ENCODE measurements at regions not wholly inside any gene's neighbourhood (a gene's known extent, or its start where the extent isn't known, plus 50 kb on each side); places are given as distances from the start of the nearest gene placed in this dataset.

- H3K4me3 ChIP-seq = no peak overlapping the region
- H3K27me3 ChIP-seq = no peaks in the 10 kb centered on the region
- no peak for DNase-seq
- H3K36me3 ChIP-seq = no peaks in the 10 kb centered on the region
- no peak overlapping the region for H3K27ac ChIP-seq
- no peaks in the 10 kb centered on the region for H3K9me3 ChIP-seq (replicated peaks)
- no peaks in the 10 kb centered on the region for H3K4me1 ChIP-seq
Observed at GRCh38 chr20:7516621-7517111, 423.6 kb downstream of the HAO1 start.

GRCh38 chr20:7520361-7520760 lies 419.9 kb downstream of the HAO1 start:
- H3K36me3 ChIP-seq = no peaks in the 10 kb centered on the region
- H3K27me3 ChIP-seq = no peaks in the 10 kb centered on the region
- no peaks in the 10 kb centered on the region for H3K4me1 ChIP-seq
- H3K27ac ChIP-seq = no peak overlapping the region
- no peaks in the 10 kb centered on the region for H3K9me3 ChIP-seq (replicated peaks)
- no peak overlapping the region for H3K4me3 ChIP-seq
- DNase-seq = no peak

- Histone ChIP-seq H3K9me3 (replicated peaks) (no peaks in the 10 kb centered on the region), H3K27me3 (no peaks in the 10 kb centered on the region), H3K36me3 (no peaks in the 10 kb centered on the region), H3K27ac (no peak overlapping the region), H3K4me1 (no peaks in the 10 kb centered on the region), H3K4me3 (no peak overlapping the region)
- DNase-seq = no peak
Observed at GRCh38 chr20:7523288-7523687, 417.0 kb downstream of the HAO1 start.

- H3K27ac ChIP-seq = no peak overlapping the region
- no peaks in the 10 kb centered on the region for H3K9me3 ChIP-seq (replicated peaks)
- no peak overlapping the region for H3K4me3 ChIP-seq
- no peak for DNase-seq
- no peaks in the 10 kb centered on the region for H3K27me3 ChIP-seq
- H3K4me1 ChIP-seq = no peaks in the 10 kb centered on the region
- H3K36me3 ChIP-seq = no peaks in the 10 kb centered on the region; the same call in 1 of the 2 replicates
Observed at GRCh38 chr20:7540018-7540417, 400.2 kb downstream of the HAO1 start.

- no peaks in the 10 kb centered on the region for H3K27me3 ChIP-seq
- no peak overlapping the region for H3K4me3 ChIP-seq
- H3K4me1 ChIP-seq = no peaks in the 10 kb centered on the region
- no peak overlapping the region for H3K27ac ChIP-seq
- DNase-seq = no peak
- no peaks in the 10 kb centered on the region; the same call in 1 of the 2 replicates for H3K36me3 ChIP-seq
- no peaks in the 10 kb centered on the region for H3K9me3 ChIP-seq (replicated peaks)
Observed at GRCh38 chr20:7540923-7541322, 399.3 kb downstream of the HAO1 start.

- Histone ChIP-seq H3K36me3 (no peaks in the 10 kb centered on the region), H3K9me3 (replicated peaks) (no peaks in the 10 kb centered on the region), H3K4me3 (no peak overlapping the region), H3K27me3 (no peaks in the 10 kb centered on the region), H3K4me1 (no peaks in the 10 kb centered on the region), H3K27ac (no peak overlapping the region)
- DNase-seq = no peak
Observed at GRCh38 chr20:7571101-7571500, 369.2 kb downstream of the HAO1 start.

GRCh38 chr20:7571521-7572055 lies 368.7 kb downstream of the HAO1 start:
- H3K9me3 ChIP-seq (replicated peaks) = no peaks in the 10 kb centered on the region
- H3K27me3 ChIP-seq = no peaks in the 10 kb centered on the region
- no peak overlapping the region for H3K4me3 ChIP-seq
- H3K36me3 ChIP-seq = no peaks in the 10 kb centered on the region
- no peak for DNase-seq
- no peaks in the 10 kb centered on the region for H3K4me1 ChIP-seq
- no peak overlapping the region for H3K27ac ChIP-seq

- H3K4me1 ChIP-seq = no peaks in the 10 kb centered on the region
- H3K4me3 ChIP-seq = no peak overlapping the region
- H3K27me3 ChIP-seq = no peaks in the 10 kb centered on the region
- no peak for DNase-seq
- no peaks in the 10 kb centered on the region for H3K36me3 ChIP-seq
- H3K9me3 ChIP-seq (replicated peaks) = no peaks in the 10 kb centered on the region
- no peak overlapping the region for H3K27ac ChIP-seq
Observed at GRCh38 chr20:7579888-7580287, 360.4 kb downstream of the HAO1 start.

- Histone ChIP-seq H3K27me3 (no peaks in the 10 kb centered on the region), H3K27ac (no peak overlapping the region), H3K9me3 (replicated peaks) (no peaks in the 10 kb centered on the region), H3K36me3 (no peaks in the 10 kb centered on the region), H3K4me1 (no peaks in the 10 kb centered on the region), H3K4me3 (no peak overlapping the region)
- DNase-seq = no peak
Observed at GRCh38 chr20:7585126-7585679, 355.1 kb downstream of the HAO1 start.

- DNase-seq = no peak
- H3K4me1 ChIP-seq = no peaks in the 10 kb centered on the region
- H3K27ac ChIP-seq = no peak overlapping the region
- no peaks in the 10 kb centered on the region for H3K9me3 ChIP-seq (replicated peaks)
- H3K36me3 ChIP-seq = no peaks in the 10 kb centered on the region
- H3K4me3 ChIP-seq = no peak overlapping the region
- no peaks in the 10 kb centered on the region for H3K27me3 ChIP-seq
Observed at GRCh38 chr20:7586481-7586880, 353.8 kb downstream of the HAO1 start.

GRCh38 chr20:7589164-7589563 lies 351.1 kb downstream of the HAO1 start:
- no peak overlapping the region for H3K27ac ChIP-seq
- H3K27me3 ChIP-seq = no peaks in the 10 kb centered on the region
- H3K36me3 ChIP-seq = no peaks in the 10 kb centered on the region
- no peaks in the 10 kb centered on the region for H3K4me1 ChIP-seq
- H3K9me3 ChIP-seq (replicated peaks) = no peaks in the 10 kb centered on the region
- no peak for DNase-seq
- no peak overlapping the region for H3K4me3 ChIP-seq

- no peak overlapping the region for H3K27ac ChIP-seq
Observed at GRCh38 chr20:7596541-7596940, 343.7 kb downstream of the HAO1 start.

GRCh38 chr20:7601431-7601830 lies 338.8 kb downstream of the HAO1 start:
- H3K27ac ChIP-seq = no peak overlapping the region
- no peak overlapping the region for H3K4me3 ChIP-seq
- H3K4me1 ChIP-seq = no peaks in the 10 kb centered on the region
- no peaks in the 10 kb centered on the region for H3K36me3 ChIP-seq
- DNase-seq = no peak
- H3K9me3 ChIP-seq (replicated peaks) = no peaks in the 10 kb centered on the region
- H3K27me3 ChIP-seq = no peaks in the 10 kb centered on the region

More at GRCh38 chr20:7596541-7596940, 343.7 kb downstream of the HAO1 start:
- H3K4me3 ChIP-seq = no peak overlapping the region
- no peaks in the 10 kb centered on the region for H3K36me3 ChIP-seq
- DNase-seq = no peak
- no peaks in the 10 kb centered on the region for H3K9me3 ChIP-seq (replicated peaks)
- H3K27me3 ChIP-seq = no peaks in the 10 kb centered on the region
- no peaks in the 10 kb centered on the region for H3K4me1 ChIP-seq

- Histone ChIP-seq H3K27ac (no peak overlapping the region), H3K36me3 (no peaks in the 10 kb centered on the region), H3K27me3 (no peaks in the 10 kb centered on the region), H3K4me3 (no peak overlapping the region), H3K4me1 (no peaks in the 10 kb centered on the region), H3K9me3 (replicated peaks) (no peaks in the 10 kb centered on the region)
- no peak for DNase-seq
Observed at GRCh38 chr20:7606941-7607340, 333.3 kb downstream of the HAO1 start.

GRCh38 chr20:7608250-7608649 lies 332.0 kb downstream of the HAO1 start:
- no peaks in the 10 kb centered on the region for H3K36me3 ChIP-seq
- no peaks in the 10 kb centered on the region for H3K9me3 ChIP-seq (replicated peaks)
- no peaks in the 10 kb centered on the region for H3K4me1 ChIP-seq
- no peaks in the 10 kb centered on the region for H3K27me3 ChIP-seq
- H3K4me3 ChIP-seq = no peak overlapping the region
- DNase-seq = peak; percentile 7 to 32
- H3K27ac ChIP-seq = no peak overlapping the region

GRCh38 chr20:7609251-7609650 lies 331.0 kb downstream of the HAO1 start:
- DNase-seq = no peak
- Histone ChIP-seq H3K4me1 (no peaks in the 10 kb centered on the region), H3K27ac (no peak overlapping the region), H3K36me3 (no peaks in the 10 kb centered on the region), H3K27me3 (no peaks in the 10 kb centered on the region), H3K4me3 (no peak overlapping the region), H3K9me3 (replicated peaks) (no peaks in the 10 kb centered on the region)

Measured in SJCRH30 (cell line).